GM10266 (cell line): ENCODE measurements at regions not wholly inside any gene's neighbourhood (a gene's known extent, or its start where the extent isn't known, plus 50 kb on each side); places are given as distances from the start of the nearest gene placed in this dataset.
"Not testable (repeated sequence)": the region's sequence is repeated elsewhere in the genome, so short reads cannot be mapped to it uniquely, and the experiment has no call there.

ENCODE experiments used
- DNase-seq: peaks from one replicate; pipeline ENCODE4 v3.0.0; 2012; ENCODE audit errors: extremely low spot score
- TF ChIP-seq, protein P1 (sequence below): IDR thresholded peaks from 2 replicates; pipeline ENCODE4 v1.5.1; 2012; ENCODE audit warnings: mild to moderate bottlenecking, low read depth; ENCODE audit not compliant: control insufficient read depth, insufficient read depth; ENCODE audit errors: missing control alignments

DNA sequence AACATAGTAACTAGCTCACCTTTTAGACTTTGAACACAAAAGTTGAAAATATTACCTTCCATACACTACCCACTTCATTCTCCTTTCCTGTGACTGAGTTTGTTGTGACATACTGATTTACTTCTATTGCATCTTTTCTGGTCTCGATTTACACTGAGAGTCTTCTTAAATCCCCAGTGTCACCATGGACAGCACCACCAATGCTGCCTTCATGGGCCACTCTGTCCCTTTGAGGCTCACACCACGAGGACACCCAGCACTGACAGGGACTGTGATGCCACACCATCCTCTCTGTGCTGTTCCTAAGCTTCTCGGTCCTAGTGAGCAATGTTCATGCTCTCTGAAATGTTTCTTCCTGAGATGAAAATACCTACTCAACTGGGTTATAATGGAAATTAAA is 337.1 kb upstream of the IRAK1BP1 start:
- TF ChIP-seq, protein P1, sequence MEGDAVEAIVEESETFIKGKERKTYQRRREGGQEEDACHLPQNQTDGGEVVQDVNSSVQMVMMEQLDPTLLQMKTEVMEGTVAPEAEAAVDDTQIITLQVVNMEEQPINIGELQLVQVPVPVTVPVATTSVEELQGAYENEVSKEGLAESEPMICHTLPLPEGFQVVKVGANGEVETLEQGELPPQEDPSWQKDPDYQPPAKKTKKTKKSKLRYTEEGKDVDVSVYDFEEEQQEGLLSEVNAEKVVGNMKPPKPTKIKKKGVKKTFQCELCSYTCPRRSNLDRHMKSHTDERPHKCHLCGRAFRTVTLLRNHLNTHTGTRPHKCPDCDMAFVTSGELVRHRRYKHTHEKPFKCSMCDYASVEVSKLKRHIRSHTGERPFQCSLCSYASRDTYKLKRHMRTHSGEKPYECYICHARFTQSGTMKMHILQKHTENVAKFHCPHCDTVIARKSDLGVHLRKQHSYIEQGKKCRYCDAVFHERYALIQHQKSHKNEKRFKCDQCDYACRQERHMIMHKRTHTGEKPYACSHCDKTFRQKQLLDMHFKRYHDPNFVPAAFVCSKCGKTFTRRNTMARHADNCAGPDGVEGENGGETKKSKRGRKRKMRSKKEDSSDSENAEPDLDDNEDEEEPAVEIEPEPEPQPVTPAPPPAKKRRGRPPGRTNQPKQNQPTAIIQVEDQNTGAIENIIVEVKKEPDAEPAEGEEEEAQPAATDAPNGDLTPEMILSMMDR: no peak
- no peak for DNase-seq

DNA sequence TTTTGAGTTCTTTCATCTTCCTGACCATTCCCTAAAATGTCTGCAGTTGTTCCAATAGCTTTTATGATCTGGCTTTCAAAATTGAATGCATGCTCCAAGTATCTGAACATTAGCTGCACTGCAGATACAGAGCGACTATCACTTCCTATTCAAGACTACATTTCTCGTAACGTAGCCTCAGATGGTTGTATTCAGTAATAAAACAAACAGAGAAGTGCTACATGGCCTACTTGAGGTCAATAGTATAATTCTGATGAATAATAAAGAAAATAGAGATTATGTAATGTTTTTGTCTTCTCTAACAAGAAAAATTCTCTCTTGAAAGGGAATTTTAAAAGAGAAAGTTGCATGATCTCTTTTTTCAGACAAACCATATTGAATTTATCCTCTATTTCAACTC is 333.9 kb upstream of the IRAK1BP1 start:
- TF ChIP-seq, protein P1: no peak
- no peak for DNase-seq

DNA sequence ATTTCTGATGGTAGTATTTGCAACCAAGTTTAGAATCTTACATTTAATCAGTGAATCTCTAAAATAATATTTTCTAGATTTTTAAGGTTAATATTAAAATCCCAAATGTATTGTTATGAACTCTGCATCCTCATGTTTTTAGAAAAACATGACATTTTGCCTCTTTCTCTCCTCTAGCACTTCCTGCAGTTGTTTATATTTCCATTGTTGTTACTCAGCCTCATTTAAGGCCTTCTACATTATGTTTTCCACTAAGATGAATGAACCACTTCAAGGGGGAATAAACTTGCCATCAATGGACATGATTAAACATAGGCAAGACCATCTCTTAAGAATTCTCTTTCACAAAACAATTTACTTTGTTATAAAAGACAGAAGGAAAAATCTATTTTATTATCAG is 333.5 kb upstream of the IRAK1BP1 start:
- no peak for DNase-seq
- TF ChIP-seq, protein P1: no peak

DNA sequence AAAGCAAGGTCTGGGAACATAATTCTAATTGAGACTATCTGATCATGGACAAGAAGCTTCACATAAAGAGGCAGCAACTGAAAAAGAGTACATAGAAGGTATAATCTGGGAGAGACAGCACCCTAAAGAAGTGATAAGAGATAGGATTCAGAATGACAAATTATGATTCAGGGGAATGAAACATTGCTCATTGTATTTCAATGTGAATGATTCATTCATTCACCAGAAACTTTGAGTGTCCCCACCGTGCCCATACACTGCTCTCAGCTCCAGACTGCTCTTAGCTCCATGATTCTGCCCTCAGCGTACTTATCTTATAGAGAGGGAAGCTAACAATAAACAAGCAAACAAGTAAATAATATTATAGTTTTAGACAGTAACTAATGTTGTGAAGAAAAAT is 329.3 kb upstream of the IRAK1BP1 start:
- no peak for DNase-seq
- TF ChIP-seq, protein P1: no peak

DNA sequence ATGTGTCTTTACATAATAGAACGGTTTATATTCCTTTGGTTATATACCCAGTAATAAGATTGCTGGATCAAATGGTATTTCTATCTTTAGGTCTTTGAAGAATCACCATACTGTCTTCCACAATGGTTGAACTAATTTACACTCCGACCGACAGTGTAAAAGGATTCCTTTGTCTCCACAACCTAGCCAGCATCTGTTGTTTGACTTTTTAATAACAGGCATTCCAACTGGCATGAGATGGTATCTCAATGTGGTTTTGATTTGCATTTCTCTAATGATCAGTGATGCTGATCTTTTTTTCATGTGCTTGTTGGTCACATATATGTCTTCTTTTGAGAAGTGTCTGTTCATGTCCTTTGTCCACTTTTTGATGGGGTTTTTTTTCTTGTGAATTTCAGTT is 319.7 kb upstream of the IRAK1BP1 start:
- DNase-seq: not testable (repeated sequence)

DNA sequence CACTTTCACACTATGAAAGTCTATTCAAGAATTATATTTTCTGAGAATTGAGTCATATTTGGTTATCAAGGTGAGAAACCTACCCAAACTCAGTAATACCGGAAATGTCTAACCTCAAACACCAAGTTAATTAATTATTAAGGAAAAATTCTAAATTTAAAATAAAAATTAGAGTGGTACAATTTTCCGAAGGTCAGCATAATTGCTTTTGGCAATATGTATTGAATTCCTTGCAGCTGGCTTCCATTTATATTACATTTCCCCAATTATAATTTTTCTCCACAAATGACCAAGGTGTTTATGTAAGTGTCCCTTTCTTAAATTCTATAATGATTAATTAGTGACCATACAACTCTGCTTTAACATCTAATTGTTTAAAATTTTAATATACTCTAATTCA is 316.0 kb upstream of the IRAK1BP1 start:
- DNase-seq: no peak
- TF ChIP-seq, protein P1: no peak

DNA sequence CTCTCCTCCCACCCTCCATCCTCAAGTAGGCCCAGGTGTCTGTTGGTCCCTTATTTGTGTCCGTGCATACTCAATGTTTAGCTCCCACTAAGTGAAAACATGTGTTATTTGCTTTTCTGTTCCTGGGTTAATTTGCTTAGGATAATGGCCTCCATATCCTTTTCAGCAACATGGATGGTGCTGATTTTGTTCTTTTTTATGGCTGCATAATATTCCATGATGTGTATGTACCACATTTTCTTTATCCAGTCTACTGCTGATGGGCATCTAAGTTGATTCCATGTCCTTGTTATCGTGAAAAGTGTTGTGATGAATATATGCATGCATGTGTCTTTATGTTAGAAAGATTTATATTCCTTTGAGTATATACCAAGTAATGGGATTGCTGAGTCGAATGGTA is 314.9 kb upstream of the IRAK1BP1 start:
- TF ChIP-seq, protein P1: no peak
- no peak for DNase-seq

DNA sequence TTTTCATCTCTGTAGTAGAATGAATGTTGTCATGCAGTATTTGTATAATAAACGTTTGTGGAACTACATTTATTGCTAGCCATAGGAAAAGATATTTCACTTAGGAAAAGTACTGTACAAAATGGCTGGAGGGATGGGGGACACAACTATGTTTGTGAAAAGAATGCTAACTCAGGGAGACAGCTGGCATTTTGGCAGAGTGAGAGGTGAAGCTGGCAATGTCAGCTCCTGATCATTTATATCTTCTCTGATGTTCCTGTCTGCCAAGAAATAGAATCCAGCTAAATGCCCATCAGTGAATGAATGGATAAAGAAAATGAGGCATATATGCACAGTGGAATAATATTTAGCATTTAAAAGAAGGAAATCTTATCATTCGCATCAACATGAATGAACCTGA is 313.0 kb upstream of the IRAK1BP1 start:
- no peak for DNase-seq
- TF ChIP-seq, protein P1: no peak
